IPS-15b (cell line): ENCODE measurements at regions not wholly inside any gene's neighbourhood (a gene's known extent, or its start where the extent isn't known, plus 50 kb on each side); places are given as distances from the start of the nearest gene placed in this dataset.

Source experiments
- H3K27me3 ChIP-seq: one replicate; pipeline ENCODE4 v1.6.1; 2013; ENCODE audit warnings: low read length; ENCODE audit not compliant: control insufficient read depth, insufficient read depth
- H3K36me3 ChIP-seq: one replicate; pipeline ENCODE4 v1.6.1; 2013; ENCODE audit warnings: low read length; ENCODE audit not compliant: control insufficient read depth, insufficient read depth
- H3K4me1 ChIP-seq: one replicate; pipeline ENCODE4 v1.6.1; 2013; ENCODE audit warnings: mild to moderate bottlenecking, low read length; ENCODE audit not compliant: control insufficient read depth, insufficient read depth
- H3K4me3 ChIP-seq: one replicate; pipeline ENCODE4 v1.5.1; 2013; ENCODE audit warnings: low read depth, low read length
- H3K9ac ChIP-seq: one replicate; pipeline ENCODE4 v1.6.1; 2013; ENCODE audit warnings: low read depth, mild to moderate bottlenecking, low read length
- H3K9me3 ChIP-seq: one replicate; pipeline ENCODE4 v1.6.1; 2013; ENCODE audit warnings: mild to moderate bottlenecking, low read length; ENCODE audit not compliant: control insufficient read depth, insufficient read depth

DNA sequence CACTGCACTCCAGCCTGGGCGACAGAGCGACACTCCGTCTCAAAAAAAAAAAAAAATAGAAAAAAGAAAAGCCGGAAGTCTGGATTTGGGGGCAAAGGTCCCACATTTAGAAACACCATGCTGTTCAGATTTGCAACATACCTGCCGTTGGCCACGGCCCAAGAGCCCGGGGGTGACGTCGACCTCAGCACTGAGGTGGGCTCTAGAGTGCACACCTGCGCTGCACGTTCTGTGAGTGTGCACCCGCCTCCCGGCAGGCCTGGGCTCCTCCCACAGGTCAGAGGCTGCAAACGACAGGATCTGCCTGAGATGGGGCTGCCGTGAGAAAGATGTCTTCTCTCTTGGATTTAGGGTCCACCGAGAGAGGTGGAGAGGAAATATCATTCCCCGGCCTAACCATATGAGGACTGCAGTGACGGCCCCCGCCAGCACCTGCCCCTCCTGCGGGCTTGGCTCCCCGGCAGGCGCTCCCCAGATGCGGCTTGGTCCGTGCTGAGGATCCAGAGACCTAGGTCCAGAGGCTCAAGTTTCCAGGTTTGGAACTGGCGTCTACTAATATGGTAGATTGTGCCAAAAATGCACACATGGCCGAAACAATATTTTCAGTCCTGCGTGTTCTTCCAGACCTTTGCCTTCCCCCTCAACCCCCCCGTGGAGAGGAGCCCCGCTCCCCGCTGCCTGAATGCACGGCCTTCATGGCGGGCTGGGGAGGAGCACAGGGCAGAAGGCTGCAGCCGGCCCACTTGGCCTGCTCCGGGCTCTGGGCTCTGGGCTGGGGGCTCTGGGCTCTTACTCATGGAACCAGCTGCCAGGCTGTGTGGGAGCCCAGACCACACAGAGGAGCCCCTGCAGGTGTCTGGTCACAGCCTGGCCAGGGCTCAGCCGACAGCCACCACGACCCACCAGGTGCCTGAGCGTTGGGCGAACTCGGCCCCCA is 58.8 kb upstream of the FBRSL1 start:
- Histone ChIP-seq H3K4me1 (peaks cover 2% of the 10 kb centered on the region), H3K9me3 (peaks cover under 1% of the 10 kb centered on the region), H3K4me3 (no peak overlapping the region), H3K9ac (no peak overlapping the region), H3K36me3 (no peaks in the 10 kb centered on the region), H3K27me3 (peaks cover 39% of the 10 kb centered on the region)

- peaks cover 46% of the 10 kb centered on the region for H3K27me3 ChIP-seq
- no peak overlapping the region for H3K9ac ChIP-seq
- H3K4me1 ChIP-seq: peaks cover 2% of the 10 kb centered on the region
- H3K9me3 ChIP-seq: no peaks in the 10 kb centered on the region
- H3K36me3 ChIP-seq: no peaks in the 10 kb centered on the region
- H3K4me3 ChIP-seq: no peak overlapping the region
These were observed 59.9 kb upstream of the FBRSL1 start for GRCh38 chr12:132429946-132430643.

DNA sequence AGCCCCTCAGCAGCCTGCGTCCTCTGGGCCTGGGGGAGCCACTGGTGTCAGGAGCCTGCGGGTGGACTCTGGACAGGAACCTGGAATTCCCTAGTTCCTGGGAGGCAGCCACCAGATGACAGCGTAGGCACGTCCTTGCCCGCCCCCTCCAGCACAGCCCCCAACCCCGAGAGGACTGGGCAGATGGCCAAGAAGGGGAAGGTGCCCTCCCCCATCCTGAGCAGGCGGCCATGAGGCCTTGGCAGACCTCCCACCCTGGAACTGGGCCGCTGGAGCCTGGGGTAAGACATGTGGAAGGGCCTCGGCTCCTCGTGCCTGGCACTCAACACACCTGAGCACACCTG is 60.4 kb upstream of the FBRSL1 start:
- Histone ChIP-seq H3K9me3 (peaks cover 2% of the 10 kb centered on the region), H3K4me3 (no peak overlapping the region), H3K9ac (no peak overlapping the region), H3K4me1 (peaks cover 2% of the 10 kb centered on the region), H3K36me3 (no peaks in the 10 kb centered on the region), H3K27me3 (peaks cover 47% of the 10 kb centered on the region)

DNA sequence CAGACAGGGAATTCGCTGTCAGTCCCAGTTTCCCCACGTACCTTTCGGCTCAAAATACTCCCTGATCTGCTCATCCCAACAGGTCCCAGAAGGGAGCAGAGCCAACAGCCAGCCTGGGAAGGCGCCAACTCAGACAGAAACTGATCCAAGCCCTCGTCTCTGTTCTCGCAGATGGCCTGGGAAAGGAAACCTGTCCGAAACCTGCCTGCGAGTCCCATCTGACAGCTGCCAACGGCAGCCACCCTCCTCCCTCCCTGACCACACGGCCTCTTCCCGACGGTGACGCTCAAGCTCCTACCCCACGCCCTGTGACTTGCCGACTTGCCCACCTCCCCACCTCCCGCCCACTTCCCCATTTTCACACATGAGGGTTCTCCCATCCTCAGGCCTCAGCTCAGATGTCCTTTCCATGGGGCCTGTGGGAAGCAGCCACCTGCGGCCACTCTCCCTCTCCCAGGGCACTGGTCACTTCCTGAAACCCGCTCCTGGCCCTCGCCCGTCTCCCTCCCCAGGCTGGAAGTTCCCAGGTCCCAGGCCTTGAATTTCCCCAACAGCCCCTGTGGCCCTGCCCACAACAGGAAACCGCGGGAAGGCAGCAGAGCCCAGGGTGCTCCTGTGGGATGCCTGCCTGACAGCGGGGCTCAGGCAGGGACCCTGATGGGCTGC is 60.9 kb upstream of the FBRSL1 start:
- peaks cover 2% of the 10 kb centered on the region for H3K9me3 ChIP-seq
- peaks cover 2% of the 10 kb centered on the region for H3K4me1 ChIP-seq
- no peak overlapping the region for H3K4me3 ChIP-seq
- H3K36me3 ChIP-seq: no peaks in the 10 kb centered on the region
- peaks cover 50% of the 10 kb centered on the region for H3K27me3 ChIP-seq
- no peak overlapping the region for H3K9ac ChIP-seq

GRCh38 chr12:132427999-132428935 is 61.7 kb upstream of the FBRSL1 start:
- peaks cover 2% of the 10 kb centered on the region for H3K4me1 ChIP-seq
- peaks cover 50% of the 10 kb centered on the region for H3K27me3 ChIP-seq
- no peaks in the 10 kb centered on the region for H3K36me3 ChIP-seq
- H3K9ac ChIP-seq: no peak overlapping the region
- peaks cover 2% of the 10 kb centered on the region for H3K9me3 ChIP-seq
- no peak overlapping the region for H3K4me3 ChIP-seq

DNA sequence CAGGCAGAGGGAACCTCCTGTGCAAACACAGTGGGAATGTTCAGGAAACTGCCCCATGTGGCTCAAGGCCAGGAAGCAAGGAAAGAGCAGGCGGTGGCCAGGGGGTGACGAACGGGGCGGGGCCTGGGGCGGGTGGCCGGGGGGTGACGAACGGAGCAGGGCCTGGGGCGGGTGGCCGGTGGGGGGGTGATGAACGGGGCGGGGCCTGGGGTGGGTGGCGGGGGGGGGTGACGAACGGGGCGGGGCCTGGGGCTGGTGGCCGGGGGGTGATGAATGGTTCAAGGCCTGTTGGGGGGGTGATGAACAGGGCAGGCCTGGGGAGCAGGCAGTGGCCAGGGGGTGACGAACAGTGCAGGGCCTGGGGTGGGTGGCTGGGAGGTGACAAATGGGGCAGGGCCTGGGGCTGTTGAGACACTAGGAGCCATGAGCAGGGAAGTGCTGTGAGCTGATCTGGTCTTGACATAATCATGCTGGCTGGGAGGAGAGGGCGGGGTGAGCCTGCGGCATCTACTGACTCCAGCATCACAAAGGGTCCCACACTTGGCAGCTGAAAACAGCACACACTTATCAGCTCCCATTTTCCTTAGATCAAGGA is 62.7 kb upstream of the FBRSL1 start:
- Histone ChIP-seq H3K4me3 (no peak overlapping the region), H3K27me3 (peaks cover 58% of the 10 kb centered on the region), H3K9me3 (peaks cover 2% of the 10 kb centered on the region), H3K9ac (no peak overlapping the region), H3K4me1 (peaks cover 2% of the 10 kb centered on the region), H3K36me3 (no peaks in the 10 kb centered on the region)

DNA sequence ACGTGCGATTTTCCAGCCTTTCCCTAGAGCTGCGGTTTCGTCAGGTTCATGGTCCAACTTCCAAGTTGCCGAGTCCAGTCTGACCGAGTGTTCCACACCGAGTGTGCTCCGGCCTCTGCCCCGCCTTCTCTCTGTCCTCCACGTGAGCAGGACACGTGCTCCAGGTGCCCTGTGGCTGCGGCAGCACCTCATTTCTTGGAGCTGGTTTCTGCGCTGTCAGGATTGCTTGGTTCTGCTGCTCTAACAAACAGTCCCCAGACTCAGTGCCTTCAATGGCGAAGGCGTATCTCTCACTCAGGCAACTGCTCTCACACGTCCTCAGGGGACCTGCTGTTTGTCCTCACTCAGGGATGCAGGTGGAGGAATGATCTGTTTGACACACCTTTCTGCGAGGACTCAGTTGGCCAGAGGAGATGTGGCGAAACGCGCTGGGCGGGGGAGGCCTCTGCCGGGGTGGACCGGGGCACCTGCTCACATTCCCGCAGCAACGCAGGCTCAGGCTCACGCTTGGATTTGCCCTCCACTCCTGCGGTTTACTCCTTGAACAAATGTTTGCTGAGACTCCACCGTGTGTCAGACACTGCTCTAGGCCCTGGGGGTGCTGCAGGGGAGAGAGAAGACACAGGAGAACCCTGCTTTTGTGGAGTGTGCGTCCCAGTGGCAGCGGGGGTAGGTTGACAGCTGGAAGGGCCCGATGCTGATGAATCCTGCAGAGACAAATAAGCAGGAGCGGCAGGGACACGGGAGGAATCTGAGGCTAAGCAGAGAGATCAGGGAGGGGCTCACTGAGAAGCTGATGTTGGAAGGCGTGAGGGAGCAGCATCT is 63.4 kb upstream of the FBRSL1 start:
- H3K4me3 ChIP-seq: no peak overlapping the region
- no peaks in the 10 kb centered on the region for H3K36me3 ChIP-seq
- H3K27me3 ChIP-seq: peaks cover 64% of the 10 kb centered on the region
- peaks cover 2% of the 10 kb centered on the region for H3K4me1 ChIP-seq
- peaks cover 2% of the 10 kb centered on the region for H3K9me3 ChIP-seq
- H3K9ac ChIP-seq: no peak overlapping the region

DNA sequence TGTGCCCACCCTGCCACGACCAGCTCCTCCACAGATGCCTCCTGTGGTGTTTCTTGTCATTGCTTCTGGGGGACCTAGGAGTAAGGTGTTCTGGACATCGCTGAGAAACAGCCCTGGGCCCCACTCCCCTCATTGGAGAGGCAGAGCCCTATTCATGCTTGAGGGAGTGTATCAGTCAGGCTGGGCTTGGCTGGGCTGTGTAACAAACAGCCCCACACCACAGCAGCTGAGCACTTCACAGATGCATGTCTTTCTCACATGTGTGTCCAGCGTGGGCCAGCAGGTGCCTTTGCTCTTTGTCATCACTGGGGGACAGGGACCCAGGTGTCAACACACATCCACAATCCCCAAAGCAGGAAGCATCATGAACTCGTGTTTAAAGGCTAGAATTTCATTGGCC is 65.1 kb upstream of the FBRSL1 start:
- peaks cover 72% of the 10 kb centered on the region for H3K27me3 ChIP-seq

GRCh38 chr12:132423820-132424645 is 65.9 kb upstream of the FBRSL1 start:
- Histone ChIP-seq H3K9ac (no peak overlapping the region), H3K36me3 (no peaks in the 10 kb centered on the region), H3K4me3 (no peak overlapping the region), H3K9me3 (peaks cover 2% of the 10 kb centered on the region), H3K4me1 (peaks cover 2% of the 10 kb centered on the region), H3K27me3 (peaks cover 78% of the 10 kb centered on the region)

More for the DNA sequence above, 65.1 kb upstream of the FBRSL1 start:
- H3K4me3 ChIP-seq: no peak overlapping the region
- no peak overlapping the region for H3K9ac ChIP-seq
- H3K36me3 ChIP-seq: no peaks in the 10 kb centered on the region
- H3K9me3 ChIP-seq: peaks cover 2% of the 10 kb centered on the region
- peaks cover 2% of the 10 kb centered on the region for H3K4me1 ChIP-seq
